Ureter (tissue), 1 donor: ENCODE measurements at regions not wholly inside any gene's neighbourhood (a gene's known extent, or its start where the extent isn't known, plus 50 kb on each side); places are given as distances from the start of the nearest gene placed in this dataset.

Experiments used
- DNase-seq: peaks from one replicate; pipeline ENCODE4 v3.0.0-alpha.2; 2020; ENCODE audit warnings: low spot score
- donor health status: DM: yes; HTN: yes; CAD: no.

GRCh38 chr12:111076611-111077451 lies 156.5 kb upstream of the MYL2 start:
- no peak for DNase-seq

- no peak for DNase-seq
Measured at GRCh38 chr12:111076199-111076598, 155.8 kb upstream of the MYL2 start.

DNA sequence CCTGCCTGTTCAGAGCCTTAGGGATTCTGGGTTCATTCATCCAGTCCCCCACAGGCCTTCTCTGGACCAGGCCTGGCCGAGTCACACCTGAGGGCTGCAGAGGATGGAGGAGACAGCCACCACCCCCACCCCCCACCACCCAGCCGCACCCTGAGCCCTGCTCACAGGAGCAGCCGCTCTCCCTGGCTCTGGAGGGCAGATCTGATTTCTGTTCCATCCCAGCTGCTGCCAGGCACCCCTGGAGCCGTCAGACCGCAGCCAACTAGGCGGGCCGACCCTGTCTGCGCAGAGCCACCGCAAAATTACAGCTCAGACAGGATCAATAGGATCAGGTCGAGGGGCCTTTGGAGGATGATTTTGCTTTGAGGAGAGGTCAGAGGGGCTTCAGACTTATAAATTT lies 154.6 kb upstream of the MYL2 start:
- DNase-seq = no peak

DNA sequence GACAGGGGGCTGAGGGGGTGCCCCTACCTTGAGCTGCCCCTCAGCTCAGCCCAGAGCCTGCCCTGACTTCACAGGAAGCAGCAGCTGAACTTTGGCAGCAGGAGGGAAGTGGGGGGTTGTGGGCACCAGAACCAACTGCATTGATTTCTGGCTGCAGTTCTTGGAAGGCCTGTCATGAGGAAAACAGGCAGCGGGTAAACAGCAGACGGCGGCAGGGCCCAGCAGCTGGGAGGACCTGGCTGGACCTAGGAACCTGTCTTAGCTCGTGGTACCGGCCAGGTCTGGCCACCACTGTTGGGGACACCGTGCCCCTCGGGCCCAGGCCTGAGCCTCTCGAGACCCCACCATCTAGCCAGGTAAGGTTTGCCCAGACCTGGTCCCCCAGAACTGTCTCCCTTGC lies 154.2 kb upstream of the MYL2 start:
- no peak for DNase-seq

DNA sequence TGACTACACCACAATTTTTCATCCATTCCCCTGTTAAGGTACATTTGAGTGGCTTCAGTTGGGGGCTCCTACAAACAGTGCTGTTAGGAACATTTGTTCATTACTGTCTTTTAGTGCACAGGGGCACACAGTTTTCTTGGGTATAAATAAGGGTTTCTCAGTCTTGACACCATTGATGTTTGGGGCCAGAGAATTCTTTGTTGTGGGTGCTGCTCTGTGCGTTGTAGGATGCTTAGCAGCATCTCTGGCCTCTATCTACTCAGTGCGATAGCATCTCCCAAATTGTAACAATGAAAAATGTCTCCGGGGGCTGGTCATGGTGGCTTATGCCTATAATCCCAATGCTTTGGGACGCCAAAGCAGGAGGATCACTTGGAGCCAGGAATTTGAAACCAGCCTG lies 153.0 kb upstream of the MYL2 start:
- DNase-seq = no peak

- DNase-seq = no peak
Measured at GRCh38 chr12:111072299-111072698, 151.9 kb upstream of the MYL2 start.

GRCh38 chr12:111069886-111070285 lies 149.5 kb upstream of the MYL2 start:
- no peak for DNase-seq

GRCh38 chr12:111068290-111068689 lies 147.9 kb upstream of the MYL2 start:
- no peak for DNase-seq

DNA sequence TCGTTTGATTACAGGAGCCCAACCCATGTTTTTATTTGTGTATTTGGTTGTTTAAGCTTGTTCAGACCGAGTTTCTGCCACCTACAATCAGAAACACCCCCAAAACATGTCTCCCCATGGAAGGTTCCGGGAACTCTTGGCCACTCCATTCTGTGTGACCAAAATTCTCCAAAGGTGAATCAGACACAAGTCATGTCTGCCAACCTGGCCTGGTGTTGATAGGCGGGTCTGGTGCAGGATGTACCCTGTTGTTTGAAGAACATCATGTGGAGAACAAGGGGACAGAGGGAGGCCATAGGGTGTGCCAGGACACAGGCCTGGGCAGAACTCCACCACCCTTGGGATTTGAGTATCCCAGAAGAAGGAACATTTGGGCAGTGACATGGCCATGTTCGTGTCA lies 147.1 kb upstream of the MYL2 start:
- no peak for DNase-seq

DNA sequence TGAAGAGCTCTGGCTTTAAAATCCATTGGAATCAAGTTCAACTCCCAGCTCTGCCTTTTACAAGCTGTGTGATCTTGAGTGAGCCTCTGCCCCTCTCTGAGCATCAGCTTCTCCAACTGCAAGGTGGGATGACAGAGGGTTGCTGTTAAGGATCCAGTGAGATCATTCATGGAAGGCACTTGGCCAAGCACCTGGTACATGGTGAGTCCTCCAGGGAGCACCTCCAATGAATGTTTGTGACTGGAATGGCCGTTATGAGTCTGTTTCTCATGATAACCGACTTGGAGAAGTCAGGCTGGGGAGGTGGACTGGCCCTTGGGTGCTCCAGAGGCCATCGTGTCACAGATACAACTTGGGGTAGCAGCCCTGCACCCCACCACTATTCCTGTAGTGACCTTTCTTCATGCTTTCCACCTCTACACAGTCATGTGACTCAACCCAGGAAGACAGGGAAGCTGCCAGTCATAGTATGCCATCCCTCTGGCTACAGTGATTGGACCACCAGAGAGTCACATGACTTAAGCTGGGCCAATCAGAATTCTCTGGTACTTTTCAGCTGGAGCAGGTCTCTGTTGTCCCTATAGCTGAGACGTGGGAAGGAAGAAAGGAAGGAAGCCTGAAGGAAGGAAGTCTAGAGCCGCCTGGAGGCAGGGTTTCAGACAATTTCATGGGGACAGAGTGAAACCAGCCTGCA lies 146.5 kb upstream of the MYL2 start:
- no peak for DNase-seq

GRCh38 chr12:111064982-111065381 lies 144.6 kb upstream of the MYL2 start:
- DNase-seq = no peak

GRCh38 chr12:111064154-111064553 lies 143.8 kb upstream of the MYL2 start:
- DNase-seq = no peak

DNA sequence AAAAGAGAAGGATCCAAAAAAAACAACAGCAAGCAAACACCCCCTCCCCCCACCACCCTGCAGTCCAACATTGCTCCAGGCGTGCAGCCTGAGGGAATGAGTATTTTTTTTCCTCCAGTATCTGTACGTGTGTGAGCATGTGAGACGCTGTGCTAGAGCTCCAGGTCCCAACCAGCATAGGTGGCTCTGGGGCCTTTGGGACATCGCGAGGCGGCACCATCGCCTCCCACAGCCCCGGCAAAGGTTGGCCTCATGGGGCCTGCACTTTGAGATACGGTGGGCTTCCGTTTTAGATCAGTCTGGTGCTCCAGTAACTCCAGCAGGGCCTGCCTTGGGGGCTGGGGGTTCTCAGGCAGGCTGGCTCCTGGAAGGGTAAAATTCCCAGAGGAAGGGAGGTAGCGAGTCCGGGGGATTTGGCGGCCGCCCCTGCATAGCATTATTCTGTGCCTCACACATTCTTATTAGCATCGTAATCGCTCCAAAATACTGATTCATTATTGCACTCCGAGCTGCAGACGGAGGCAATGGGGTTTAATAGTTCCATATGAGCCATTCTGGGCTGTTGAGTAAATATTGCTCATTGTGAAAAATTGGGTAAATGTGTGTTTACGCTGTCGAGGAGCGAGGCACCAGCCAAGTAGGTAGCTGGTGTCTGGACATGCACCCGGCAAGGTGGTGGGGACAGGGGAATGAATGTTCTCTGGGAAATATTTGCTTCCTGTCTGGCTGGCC lies 143.1 kb upstream of the MYL2 start:
- no peak for DNase-seq

- DNase-seq = no peak
Measured at GRCh38 chr12:111057701-111058425, 137.5 kb upstream of the MYL2 start.

DNA sequence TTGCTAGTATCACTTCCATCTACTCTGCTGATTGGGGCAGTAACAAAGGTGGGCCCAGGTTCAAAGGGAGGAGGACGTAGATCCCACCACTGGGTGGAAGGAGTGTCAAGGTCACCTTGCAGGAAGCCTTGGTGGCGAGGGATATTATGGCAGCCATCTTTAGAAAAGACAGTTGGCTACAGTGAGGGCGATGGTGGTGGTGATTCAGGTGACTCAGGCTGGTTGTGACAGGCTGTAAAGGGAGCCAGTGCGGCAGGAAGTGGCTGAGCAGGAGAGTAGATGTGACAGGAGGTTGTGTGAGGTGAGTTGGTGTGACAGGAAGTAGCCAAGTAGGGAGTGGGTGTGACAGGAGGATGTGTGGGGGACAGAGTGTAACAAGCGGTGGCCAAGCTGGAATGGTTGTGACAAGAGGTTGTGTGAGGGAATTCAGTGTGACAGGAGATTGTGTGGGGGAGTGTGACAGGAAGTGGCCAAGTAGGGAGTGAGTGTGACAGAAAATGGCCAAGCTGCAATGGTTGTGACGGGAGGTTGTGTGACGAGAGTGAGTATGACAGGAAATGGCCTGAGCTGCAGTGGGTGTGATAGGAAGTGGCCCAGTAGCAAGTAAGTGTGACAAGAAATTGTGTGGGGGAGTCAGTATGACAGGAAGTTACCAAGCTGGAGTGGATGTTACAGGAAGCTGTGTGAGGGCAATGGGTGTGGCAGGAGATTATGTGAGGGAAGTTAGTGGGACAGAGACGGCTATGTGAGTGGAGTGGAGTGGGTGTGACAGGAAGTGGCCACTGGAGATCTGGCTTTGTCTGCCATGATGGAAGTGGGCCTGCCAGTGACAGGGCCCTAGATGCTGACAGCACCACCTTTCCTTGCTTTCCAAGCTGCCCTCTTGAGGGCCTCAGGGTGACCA lies 136.5 kb upstream of the MYL2 start:
- DNase-seq = peak; percentile 54

DNA sequence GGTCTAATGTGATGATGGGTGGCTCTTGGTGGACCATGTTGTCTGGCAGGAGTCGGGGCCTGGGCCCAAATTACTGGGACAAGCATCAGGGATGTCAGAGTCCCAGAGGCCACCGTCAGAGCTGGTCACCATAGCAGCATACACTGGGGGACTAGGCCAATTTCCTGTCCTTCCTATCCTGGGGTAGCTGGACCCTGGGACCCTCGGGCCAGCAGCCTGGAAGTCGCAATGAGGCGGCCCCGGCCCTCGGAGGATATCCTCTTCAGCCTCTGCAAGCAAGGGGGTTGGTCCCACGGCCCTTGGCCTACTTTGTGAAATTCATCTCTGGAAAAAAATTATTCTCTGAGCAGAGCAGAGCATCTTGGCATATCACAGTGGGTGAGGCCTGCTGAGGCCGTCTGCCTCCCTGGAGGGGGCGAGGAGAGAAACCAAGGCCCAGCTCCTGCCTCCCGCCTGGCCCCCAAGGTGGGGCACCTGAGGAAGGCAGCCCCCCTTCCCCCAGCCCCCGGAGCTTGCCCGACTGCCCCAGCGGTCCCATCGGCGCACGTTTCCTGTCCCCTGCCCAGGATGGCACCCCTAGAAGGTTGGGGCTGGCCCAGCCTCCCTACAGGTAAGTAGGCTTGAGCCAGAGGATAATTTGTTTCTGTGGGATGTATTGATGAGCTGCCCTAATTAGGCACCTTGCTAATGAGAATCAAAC lies 135.0 kb upstream of the MYL2 start:
- no peak for DNase-seq

GRCh38 chr12:111048991-111049390 lies 128.6 kb upstream of the MYL2 start:
- no peak for DNase-seq

DNA sequence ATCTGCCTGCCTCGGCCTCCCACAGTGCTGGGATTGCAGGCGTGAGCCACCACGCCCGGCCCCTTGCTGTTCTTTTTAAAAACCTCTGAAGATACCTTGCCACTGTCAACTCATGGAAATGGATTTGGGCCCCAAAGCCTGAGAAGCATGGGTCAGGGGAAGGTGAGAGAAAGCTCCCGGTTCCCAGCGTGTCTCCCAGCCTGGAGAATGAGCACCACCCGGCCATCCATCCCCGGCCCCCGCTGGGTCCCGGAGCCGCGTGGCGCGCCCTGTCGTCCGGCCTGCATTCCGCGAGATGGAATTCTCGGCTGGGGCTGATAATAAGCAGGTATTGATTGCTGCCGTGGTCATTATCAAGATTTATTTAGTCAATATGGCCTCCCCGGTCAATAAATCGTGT lies 126.5 kb upstream of the MYL2 start:
- no peak for DNase-seq

GRCh38 chr12:111045941-111046340 lies 125.6 kb upstream of the MYL2 start:
- DNase-seq = no peak

GRCh38 chr12:111041091-111041490 lies 120.7 kb upstream of the MYL2 start:
- no peak for DNase-seq
